ENCODE measurements at regions not wholly inside any gene's neighbourhood (a gene's known extent, or its start where the extent isn't known, plus 50 kb on each side); places are given as distances from the start of the nearest gene placed in this dataset.

GRCh38 chr6:9272671-9273070 lies 837.3 kb upstream of the SLC35B3 start:
- DNase-seq: no peak
- TF ChIP-seq POLR2A (IDR thresholded peaks at IDR 0.05): no peak
- TF ChIP-seq, protein P1, sequence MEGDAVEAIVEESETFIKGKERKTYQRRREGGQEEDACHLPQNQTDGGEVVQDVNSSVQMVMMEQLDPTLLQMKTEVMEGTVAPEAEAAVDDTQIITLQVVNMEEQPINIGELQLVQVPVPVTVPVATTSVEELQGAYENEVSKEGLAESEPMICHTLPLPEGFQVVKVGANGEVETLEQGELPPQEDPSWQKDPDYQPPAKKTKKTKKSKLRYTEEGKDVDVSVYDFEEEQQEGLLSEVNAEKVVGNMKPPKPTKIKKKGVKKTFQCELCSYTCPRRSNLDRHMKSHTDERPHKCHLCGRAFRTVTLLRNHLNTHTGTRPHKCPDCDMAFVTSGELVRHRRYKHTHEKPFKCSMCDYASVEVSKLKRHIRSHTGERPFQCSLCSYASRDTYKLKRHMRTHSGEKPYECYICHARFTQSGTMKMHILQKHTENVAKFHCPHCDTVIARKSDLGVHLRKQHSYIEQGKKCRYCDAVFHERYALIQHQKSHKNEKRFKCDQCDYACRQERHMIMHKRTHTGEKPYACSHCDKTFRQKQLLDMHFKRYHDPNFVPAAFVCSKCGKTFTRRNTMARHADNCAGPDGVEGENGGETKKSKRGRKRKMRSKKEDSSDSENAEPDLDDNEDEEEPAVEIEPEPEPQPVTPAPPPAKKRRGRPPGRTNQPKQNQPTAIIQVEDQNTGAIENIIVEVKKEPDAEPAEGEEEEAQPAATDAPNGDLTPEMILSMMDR (IDR thresholded peaks at IDR 0.05): no peak
- intact Hi-C loops (cut with DNase I; ENCODE audit: low total_unique reads): no loop called here
- H3K36me3 ChIP-seq: no peaks in the 10 kb centered on the region
- no peaks in the 10 kb centered on the region for H3K4me1 ChIP-seq
- no peak overlapping the region for H3K27ac ChIP-seq
- H3K9me3 ChIP-seq: no peaks in the 10 kb centered on the region
- no peak overlapping the region for H3K4me3 ChIP-seq
- no peaks in the 10 kb centered on the region for H3K27me3 ChIP-seq

DNA sequence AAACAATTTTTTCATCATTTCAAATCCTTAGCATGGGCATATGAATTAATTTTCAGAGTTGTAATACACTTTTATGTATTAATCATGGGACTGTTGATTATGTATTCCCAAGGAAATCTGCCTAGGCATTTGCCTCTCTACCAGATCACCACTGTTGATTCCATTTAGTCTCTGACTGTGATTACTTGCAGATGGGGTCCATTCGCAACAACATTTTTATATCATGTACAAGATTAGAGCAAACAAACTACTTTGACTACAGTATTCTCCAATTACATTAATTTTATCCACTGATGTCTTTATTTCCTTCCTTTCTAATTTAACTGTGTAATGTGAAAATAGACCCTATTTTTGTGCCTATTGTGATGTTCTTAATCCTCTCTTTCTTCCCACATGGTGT lies 831.4 kb upstream of the SLC35B3 start:
- H3K4me3 ChIP-seq: no peak overlapping the region
- no peak overlapping the region for H3K27ac ChIP-seq
- H3K4me1 ChIP-seq: no peaks in the 10 kb centered on the region
- no peaks in the 10 kb centered on the region for H3K9me3 ChIP-seq
- H3K27me3 ChIP-seq: no peaks in the 10 kb centered on the region
- DNase-seq: no peak
- TF ChIP-seq POLR2A (IDR thresholded peaks at IDR 0.05): no peak
- TF ChIP-seq, protein P1 (IDR thresholded peaks at IDR 0.05): no peak
- no peaks in the 10 kb centered on the region for H3K36me3 ChIP-seq
- intact Hi-C loops (cut with DNase I; ENCODE audit: low total_unique reads): no loop called here

GRCh38 chr6:9257215-9257614 lies 821.9 kb upstream of the SLC35B3 start:
- intact Hi-C loops (cut with DNase I; ENCODE audit: low total_unique reads): no loop called here
- H3K36me3 ChIP-seq: no peaks in the 10 kb centered on the region

GRCh38 chr6:9254251-9254650 lies 818.9 kb upstream of the SLC35B3 start:
- DNase-seq: no peak
- Histone ChIP-seq H3K4me3 (no peak overlapping the region), H3K9me3 (no peaks in the 10 kb centered on the region), H3K4me1 (no peaks in the 10 kb centered on the region), H3K36me3 (no peaks in the 10 kb centered on the region), H3K27me3 (no peaks in the 10 kb centered on the region), H3K27ac (no peak overlapping the region)
- intact Hi-C loops (cut with DNase I; ENCODE audit: low total_unique reads): no loop called here
- no peak for TF ChIP-seq POLR2A (IDR thresholded peaks at IDR 0.05)
- TF ChIP-seq, protein P1 (IDR thresholded peaks at IDR 0.05): no peak

More at GRCh38 chr6:9257215-9257614, 821.9 kb upstream of the SLC35B3 start:
- H3K27ac ChIP-seq: no peak overlapping the region
- DNase-seq: no peak
- H3K9me3 ChIP-seq: no peaks in the 10 kb centered on the region
- no peaks in the 10 kb centered on the region for H3K27me3 ChIP-seq
- no peak for TF ChIP-seq POLR2A (IDR thresholded peaks at IDR 0.05)
- TF ChIP-seq, protein P1 (IDR thresholded peaks at IDR 0.05): no peak
- no peak overlapping the region for H3K4me3 ChIP-seq
- no peaks in the 10 kb centered on the region for H3K4me1 ChIP-seq

GRCh38 chr6:9252799-9253198 lies 817.5 kb upstream of the SLC35B3 start:
- TF ChIP-seq, protein P1 (IDR thresholded peaks at IDR 0.05): no peak
- TF ChIP-seq POLR2A (IDR thresholded peaks at IDR 0.05): no peak
- H3K4me1 ChIP-seq: no peaks in the 10 kb centered on the region
- no peak overlapping the region for H3K4me3 ChIP-seq
- H3K36me3 ChIP-seq: no peaks in the 10 kb centered on the region
- DNase-seq: no peak
- intact Hi-C loops (cut with DNase I; ENCODE audit: low total_unique reads): no loop called here
- no peaks in the 10 kb centered on the region for H3K27me3 ChIP-seq
- no peaks in the 10 kb centered on the region for H3K9me3 ChIP-seq
- no peak overlapping the region for H3K27ac ChIP-seq

All from uterus (tissue), 3 donors.